ENCODE measurements at regions not wholly inside any gene's neighbourhood (a gene's known extent, or its start where the extent isn't known, plus 50 kb on each side); places are given as distances from the start of the nearest gene placed in this dataset.
"Not testable (repeated sequence)": the region's sequence is repeated elsewhere in the genome, so short reads cannot be mapped to it uniquely, and the experiment has no call there.

DNA sequence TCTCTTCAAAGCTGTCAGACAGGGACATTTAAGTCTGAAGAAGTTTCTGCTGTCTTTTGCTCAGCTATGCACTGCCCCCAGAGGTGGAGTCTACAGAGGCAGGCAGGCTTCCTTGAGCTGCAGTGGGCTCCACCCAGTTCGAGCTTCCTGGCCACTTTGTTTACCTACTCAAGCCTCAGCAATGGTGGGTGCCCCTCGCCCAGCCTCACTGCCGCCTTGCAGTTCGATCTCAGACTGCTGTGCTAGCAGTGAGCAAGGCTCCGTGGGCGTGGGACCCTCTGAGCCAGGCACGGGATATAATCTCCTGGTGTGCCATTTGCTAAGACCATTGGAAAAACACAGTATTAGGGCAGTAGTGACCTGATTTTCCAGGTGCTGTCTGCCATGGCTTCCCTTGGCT, 1863.1 kb upstream of the PCDH7 start:
- not testable (repeated sequence) for TF ChIP-seq MYC (IDR thresholded peaks at IDR 0.05; ENCODE audit: borderline replicate concordance, low read length); CBX2 (IDR thresholded peaks at IDR 0.05; ENCODE audit: borderline replicate concordance, low read depth); GATA3 (IDR thresholded peaks at IDR 0.05; ENCODE audit: borderline replicate concordance); POLR2A (IDR thresholded peaks at IDR 0.05; ENCODE audit: low read length); KDM1A (IDR thresholded peaks at IDR 0.05; ENCODE audit: low read depth); HOXA7 (CRISPR knock-in tag; IDR thresholded peaks at IDR 0.05); EP300 (IDR thresholded peaks at IDR 0.05); CEBPB (IDR thresholded peaks at IDR 0.05); EHMT2 (IDR thresholded peaks at IDR 0.05; ENCODE audit: low read depth); ESRRA (IDR thresholded peaks at IDR 0.05; ENCODE audit: borderline replicate concordance, low read length); ZNF302 (CRISPR knock-in tag; IDR thresholded peaks at IDR 0.05)
- TF ChIP-seq, protein P1, sequence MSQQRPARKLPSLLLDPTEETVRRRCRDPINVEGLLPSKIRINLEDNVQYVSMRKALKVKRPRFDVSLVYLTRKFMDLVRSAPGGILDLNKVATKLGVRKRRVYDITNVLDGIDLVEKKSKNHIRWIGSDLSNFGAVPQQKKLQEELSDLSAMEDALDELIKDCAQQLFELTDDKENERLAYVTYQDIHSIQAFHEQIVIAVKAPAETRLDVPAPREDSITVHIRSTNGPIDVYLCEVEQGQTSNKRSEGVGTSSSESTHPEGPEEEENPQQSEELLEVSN (IDR thresholded peaks at IDR 0.05; ENCODE audit: borderline replicate concordance, low read depth), result not testable (repeated sequence)
- TF ChIP-seq, protein P2, sequence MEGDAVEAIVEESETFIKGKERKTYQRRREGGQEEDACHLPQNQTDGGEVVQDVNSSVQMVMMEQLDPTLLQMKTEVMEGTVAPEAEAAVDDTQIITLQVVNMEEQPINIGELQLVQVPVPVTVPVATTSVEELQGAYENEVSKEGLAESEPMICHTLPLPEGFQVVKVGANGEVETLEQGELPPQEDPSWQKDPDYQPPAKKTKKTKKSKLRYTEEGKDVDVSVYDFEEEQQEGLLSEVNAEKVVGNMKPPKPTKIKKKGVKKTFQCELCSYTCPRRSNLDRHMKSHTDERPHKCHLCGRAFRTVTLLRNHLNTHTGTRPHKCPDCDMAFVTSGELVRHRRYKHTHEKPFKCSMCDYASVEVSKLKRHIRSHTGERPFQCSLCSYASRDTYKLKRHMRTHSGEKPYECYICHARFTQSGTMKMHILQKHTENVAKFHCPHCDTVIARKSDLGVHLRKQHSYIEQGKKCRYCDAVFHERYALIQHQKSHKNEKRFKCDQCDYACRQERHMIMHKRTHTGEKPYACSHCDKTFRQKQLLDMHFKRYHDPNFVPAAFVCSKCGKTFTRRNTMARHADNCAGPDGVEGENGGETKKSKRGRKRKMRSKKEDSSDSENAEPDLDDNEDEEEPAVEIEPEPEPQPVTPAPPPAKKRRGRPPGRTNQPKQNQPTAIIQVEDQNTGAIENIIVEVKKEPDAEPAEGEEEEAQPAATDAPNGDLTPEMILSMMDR (IDR thresholded peaks at IDR 0.05), result not testable (repeated sequence)
